HepG2 (cell line): ENCODE measurements at regions not wholly inside any gene's neighbourhood (a gene's known extent, or its start where the extent isn't known, plus 50 kb on each side); places are given as distances from the start of the nearest gene placed in this dataset.
"Not testable (repeated sequence)": the region's sequence is repeated elsewhere in the genome, so short reads cannot be mapped to it uniquely, and the experiment has no call there.

ENCODE experiments used
- BRCA1 ChIP-seq: sonication (generic); formaldehyde crosslinking; IDR thresholded peaks from 2 replicates; pipeline ENCODE4 v1.4.0; 2020; ENCODE audit warnings: missing genetic modification reagents
- CREM ChIP-seq, 2 experiments: sonication (generic) in 1 of 2; formaldehyde crosslinking in 1 of 2; IDR thresholded peaks; 2 replicates each; pipeline versions ENCODE4 v1.4.0 to v1.6.1; 2016 to 2020; ENCODE audit warnings: antibody characterized with exemption in 1 of 2, mild to moderate bottlenecking in 1 of 2, missing genetic modification reagents in 1 of 2
- HOXA7 ChIP-seq: sonication (generic); formaldehyde crosslinking; IDR thresholded peaks from 2 replicates; pipeline ENCODE4 v1.8.1; 2022; ENCODE audit warnings: mild to moderate bottlenecking, missing genetic modification reagents, moderate library complexity
- SALL2 ChIP-seq: sonication (generic); formaldehyde crosslinking; IDR thresholded peaks from 2 replicates; pipeline ENCODE4 v1.8.1; 2023; ENCODE audit warnings: mild to moderate bottlenecking, missing genetic modification reagents, inconsistent platforms
- ZNF12 ChIP-seq: sonication (generic); formaldehyde crosslinking; IDR thresholded peaks from 2 replicates; pipeline ENCODE4 v1.5.0; 2020; ENCODE audit warnings: missing genetic modification reagents
- ZNF577 ChIP-seq: sonication (generic); formaldehyde crosslinking; IDR thresholded peaks from 2 replicates; pipeline ENCODE4 v1.4.0; 2020; ENCODE audit warnings: mild to moderate bottlenecking, low read depth, missing genetic modification reagents, borderline replicate concordance
- TF ChIP-seq, protein P1 (sequence below): sonication (generic); formaldehyde crosslinking; IDR thresholded peaks from 2 replicates; pipeline ENCODE4 v1.4.0; 2020; ENCODE audit warnings: mild to moderate bottlenecking, low read depth, missing genetic modification reagents

DNA sequence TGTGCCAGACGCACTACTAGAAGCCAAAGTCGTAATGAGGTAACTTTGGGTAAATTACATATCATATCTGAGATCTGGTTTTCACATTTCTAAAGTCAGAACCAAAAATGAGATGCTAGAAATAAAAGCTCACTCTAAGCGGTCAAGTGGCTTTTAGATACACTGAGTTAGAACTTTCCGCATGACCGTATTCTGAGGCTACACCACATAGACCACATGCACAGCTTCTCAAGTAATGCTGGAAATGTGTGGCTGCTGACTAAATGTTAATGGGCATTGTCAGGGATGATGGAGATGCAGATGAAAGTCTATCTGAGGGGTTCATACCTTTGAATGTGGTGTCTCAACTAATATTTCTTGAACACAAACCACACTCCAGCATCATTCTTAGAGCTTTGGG lies 316.8 kb downstream of the ANAPC1 start:
- TF ChIP-seq ZNF12 (CRISPR knock-in tag); HOXA7; CREM (IDR thresholded peaks at IDR 0.05); CREM (CRISPR knock-in tag; IDR thresholded peaks at IDR 0.05); ZNF577 (CRISPR knock-in tag); SALL2 (CRISPR knock-in tag); BRCA1 (CRISPR knock-in tag): not testable (repeated sequence)
- TF ChIP-seq, protein P1, sequence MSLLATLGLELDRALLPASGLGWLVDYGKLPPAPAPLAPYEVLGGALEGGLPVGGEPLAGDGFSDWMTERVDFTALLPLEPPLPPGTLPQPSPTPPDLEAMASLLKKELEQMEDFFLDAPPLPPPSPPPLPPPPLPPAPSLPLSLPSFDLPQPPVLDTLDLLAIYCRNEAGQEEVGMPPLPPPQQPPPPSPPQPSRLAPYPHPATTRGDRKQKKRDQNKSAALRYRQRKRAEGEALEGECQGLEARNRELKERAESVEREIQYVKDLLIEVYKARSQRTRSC (CRISPR knock-in tag): not testable (repeated sequence)
